ENCODE measurements at regions not wholly inside any gene's neighbourhood (a gene's known extent, or its start where the extent isn't known, plus 50 kb on each side); places are given as distances from the start of the nearest gene placed in this dataset.

- H3K9me3 ChIP-seq (ENCODE audit: low read depth, low read length, poor library complexity, severe bottlenecking): no peaks in the 10 kb centered on the region
- no peak for DNase-seq (ENCODE audit: low spot score)
- POLR2A ChIA-PET (ENCODE audit: low non-redundant PET): no interaction called here
- no peaks in the 10 kb centered on the region for H3K36me3 ChIP-seq (ENCODE audit: insufficient read depth, low read length, poor library complexity, severe bottlenecking)
- intact Hi-C loops (cut with micrococcal nuclease; ENCODE audit: unreplicated experiment): no loop called here
- BruUV-seq (replicated peaks): no TSS peak
- CTCF ChIA-PET: no interaction called here
- no peaks in the 10 kb centered on the region for H3K4me1 ChIP-seq (ENCODE audit: insufficient read depth, low read length, poor library complexity, severe bottlenecking)
- no peak overlapping the region for H3K27ac ChIP-seq (ENCODE audit: low read depth, low read length, poor library complexity, severe bottlenecking)
- TF ChIP-seq CTCF (conservative IDR thresholded peaks at IDR 0.05; ENCODE audit: low read depth, low read length): no peak
- no peaks in the 10 kb centered on the region for H3K27me3 ChIP-seq (replicated peaks; ENCODE audit: insufficient read depth, low read depth, low read length, poor library complexity)
- no peak overlapping the region for H3K4me3 ChIP-seq (ENCODE audit: low read depth, low read length, poor library complexity, severe bottlenecking)
Measured at GRCh38 chr20:48060841-48061720, 275.8 kb upstream of the SULF2 start.

- DNase-seq (ENCODE audit: low spot score): no peak
- ChIA-PET POLR2A (ENCODE audit: low non-redundant PET) (no interaction called here), CTCF (no interaction called here)
- Histone ChIP-seq H3K4me1 (ENCODE audit: insufficient read depth, low read length, poor library complexity, severe bottlenecking) (no peaks in the 10 kb centered on the region), H3K27me3 (replicated peaks; ENCODE audit: insufficient read depth, low read depth, low read length, poor library complexity) (no peaks in the 10 kb centered on the region), H3K27ac (ENCODE audit: low read depth, low read length, poor library complexity, severe bottlenecking) (no peak overlapping the region), H3K4me3 (ENCODE audit: low read depth, low read length, poor library complexity, severe bottlenecking) (no peak overlapping the region), H3K9me3 (ENCODE audit: low read depth, low read length, poor library complexity, severe bottlenecking) (no peaks in the 10 kb centered on the region), H3K36me3 (ENCODE audit: insufficient read depth, low read length, poor library complexity, severe bottlenecking) (no peaks in the 10 kb centered on the region)
- TF ChIP-seq CTCF (conservative IDR thresholded peaks at IDR 0.05; ENCODE audit: low read depth, low read length): no peak
- no peak for TF ChIP-seq EZH2 (IDR thresholded peaks at IDR 0.05; ENCODE audit: borderline replicate concordance, low read depth, low read length, poor library complexity, severe bottlenecking)
- intact Hi-C loops (cut with micrococcal nuclease; ENCODE audit: unreplicated experiment): no loop called here
- no TSS peak for BruUV-seq (replicated peaks)
Measured at GRCh38 chr20:48058611-48059559, 273.6 kb upstream of the SULF2 start.

GRCh38 chr20:48057739-48058138 lies 272.5 kb upstream of the SULF2 start:
- H3K36me3 ChIP-seq (ENCODE audit: insufficient read depth, low read length, poor library complexity, severe bottlenecking): no peaks in the 10 kb centered on the region
- H3K9me3 ChIP-seq (ENCODE audit: low read depth, low read length, poor library complexity, severe bottlenecking): no peaks in the 10 kb centered on the region
- DNase-seq (ENCODE audit: low spot score): no peak
- intact Hi-C loops (cut with micrococcal nuclease; ENCODE audit: unreplicated experiment): no loop called here
- ChIA-PET POLR2A (ENCODE audit: low non-redundant PET) (no interaction called here), CTCF (no interaction called here)
- BruUV-seq (replicated peaks): no TSS peak
- H3K4me3 ChIP-seq (ENCODE audit: low read depth, low read length, poor library complexity, severe bottlenecking): no peak overlapping the region
- TF ChIP-seq CTCF (conservative IDR thresholded peaks at IDR 0.05; ENCODE audit: low read depth, low read length) (no peak), EZH2 (IDR thresholded peaks at IDR 0.05; ENCODE audit: borderline replicate concordance, low read depth, low read length, poor library complexity, severe bottlenecking) (no peak)
- H3K4me1 ChIP-seq (ENCODE audit: insufficient read depth, low read length, poor library complexity, severe bottlenecking): peaks cover under 1% of the 10 kb centered on the region
- no peak overlapping the region for H3K27ac ChIP-seq (ENCODE audit: low read depth, low read length, poor library complexity, severe bottlenecking)
- no peaks in the 10 kb centered on the region for H3K27me3 ChIP-seq (replicated peaks; ENCODE audit: insufficient read depth, low read depth, low read length, poor library complexity)

Data from A673 (cell line).